GM23248 (cell line): ENCODE measurements at regions not wholly inside any gene's neighbourhood (a gene's known extent, or its start where the extent isn't known, plus 50 kb on each side); places are given as distances from the start of the nearest gene placed in this dataset.

ENCODE experiments used
- DNase-seq: peaks from one replicate; pipeline ENCODE4 v3.0.0-alpha.2; 2015
- H2AFZ ChIP-seq: fragments of 200-600 bp; sonication (generic); 2 replicates; pipeline ENCODE4 v1.6.1; 2016; ENCODE audit warnings: antibody characterized with exemption
- H3F3A ChIP-seq: fragments of 200-600 bp; sonication (generic); 2 replicates; pipeline ENCODE4 v1.6.1; 2016; ENCODE audit warnings: mild to moderate bottlenecking, antibody characterized with exemption, mixed run types; ENCODE audit not compliant: insufficient read depth
- H3K27ac ChIP-seq: fragments of 200-600 bp; sonication (generic); 2 replicates; pipeline ENCODE4 v1.5.1; 2016; ENCODE audit warnings: mild to moderate bottlenecking
- H3K27me3 ChIP-seq: fragments of 200-600 bp; sonication (generic); replicated peaks from 2 replicates; pipeline ENCODE4 v1.6.1; 2016; ENCODE audit warnings: mild to moderate bottlenecking; ENCODE audit not compliant: insufficient read depth
- H3K36me3 ChIP-seq: fragments of 200-600 bp; sonication (generic); 2 replicates; pipeline ENCODE4 v1.6.1; 2016; ENCODE audit warnings: low read depth, mild to moderate bottlenecking
- H3K4me1 ChIP-seq: fragments of 200-600 bp; sonication (generic); 2 replicates; pipeline ENCODE4 v1.6.1; 2016; ENCODE audit warnings: mild to moderate bottlenecking; ENCODE audit not compliant: insufficient read depth
- H3K4me2 ChIP-seq: fragments of 200-600 bp; sonication (generic); one replicate; pipeline ENCODE4 v1.6.1; 2016; ENCODE audit warnings: mild to moderate bottlenecking; ENCODE audit not compliant: unreplicated experiment
- H3K4me3 ChIP-seq: fragments of 200-600 bp; sonication (generic); 2 replicates; pipeline ENCODE4 v1.5.1; 2016; ENCODE audit warnings: mild to moderate bottlenecking
- H3K79me2 ChIP-seq: fragments of 200-600 bp; sonication (generic); 2 replicates; pipeline ENCODE4 v1.6.1; 2016; ENCODE audit warnings: mild to moderate bottlenecking; ENCODE audit not compliant: insufficient read depth
- H3K9ac ChIP-seq: fragments of 200-600 bp; sonication (generic); 2 replicates; pipeline ENCODE4 v1.6.1; 2016; ENCODE audit warnings: mild to moderate bottlenecking
- H3K9me2 ChIP-seq: fragments of 200-600 bp; sonication (generic); 2 replicates; pipeline ENCODE4 v1.6.1; 2016; ENCODE audit warnings: mixed run types, mild to moderate bottlenecking, moderate library complexity; ENCODE audit not compliant: insufficient read depth
- H3K9me3 ChIP-seq: fragments of 200-600 bp; sonication (generic); one replicate; pipeline ENCODE4 v1.6.1; 2017; ENCODE audit warnings: low read depth
- H4K20me1 ChIP-seq: fragments of 200-600 bp; sonication (generic); 2 replicates; pipeline ENCODE4 v1.6.0; 2016; ENCODE audit not compliant: insufficient read depth
- EZH2 ChIP-seq: fragments of 200-600 bp; sonication (generic); IDR thresholded peaks from 2 replicates; pipeline ENCODE4 v1.6.1; 2018; ENCODE audit warnings: antibody characterized with exemption, mild to moderate bottlenecking; ENCODE audit not compliant: insufficient read depth, poor library complexity, severe bottlenecking
- EZH2phosphoT487 ChIP-seq: fragments of 200-600 bp; sonication (generic); IDR thresholded peaks from 2 replicates; pipeline ENCODE4 v1.6.1; 2018; ENCODE audit warnings: antibody characterized with exemption, moderate library complexity, mild to moderate bottlenecking, low read depth; ENCODE audit not compliant: insufficient read depth
- WGBS, 2 experiments: methylation state at CpG; one replicate each; pipeline ENCODE4 v1.1.6; 2015 to 2017; ENCODE audit warnings: low lambda C conversion rate in 2 of 2, low coverage in 1 of 2; ENCODE audit errors: missing lambda C conversion rate in 2 of 2; 5-methylcytosine and 5-hydroxymethylcytosine counted together
- in situ Hi-C: fragments of 300-500 bp; cut with MboI; formaldehyde crosslinking; loops from 2 replicates; pipeline ENCODE4 v1.15.0; 2020

DNA sequence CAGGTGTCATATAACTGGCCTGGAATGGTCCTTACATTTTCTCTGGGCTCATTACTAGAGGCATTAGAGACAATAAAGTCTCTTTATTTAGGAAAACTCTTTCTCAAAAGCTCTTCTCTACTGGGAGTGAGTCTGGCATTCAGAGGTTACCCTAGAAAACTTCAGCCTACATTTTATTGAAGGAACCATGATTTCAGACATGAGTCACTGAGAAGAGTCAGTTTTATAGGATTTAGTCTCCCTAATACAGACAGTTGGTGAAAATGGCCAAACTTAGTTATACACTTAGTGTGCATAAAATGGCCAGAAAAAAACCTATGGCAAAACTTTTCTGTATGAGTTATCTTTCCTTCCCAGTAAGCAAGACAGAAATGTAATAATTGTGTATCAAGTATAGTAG, 689.4 kb downstream of the ZEB2 start:
- H3K36me3 ChIP-seq = no peaks in the 10 kb centered on the region
- TF ChIP-seq EZH2phosphoT487 (no peak), EZH2 (no peak)
- in situ Hi-C loops = no loop called here

DNA sequence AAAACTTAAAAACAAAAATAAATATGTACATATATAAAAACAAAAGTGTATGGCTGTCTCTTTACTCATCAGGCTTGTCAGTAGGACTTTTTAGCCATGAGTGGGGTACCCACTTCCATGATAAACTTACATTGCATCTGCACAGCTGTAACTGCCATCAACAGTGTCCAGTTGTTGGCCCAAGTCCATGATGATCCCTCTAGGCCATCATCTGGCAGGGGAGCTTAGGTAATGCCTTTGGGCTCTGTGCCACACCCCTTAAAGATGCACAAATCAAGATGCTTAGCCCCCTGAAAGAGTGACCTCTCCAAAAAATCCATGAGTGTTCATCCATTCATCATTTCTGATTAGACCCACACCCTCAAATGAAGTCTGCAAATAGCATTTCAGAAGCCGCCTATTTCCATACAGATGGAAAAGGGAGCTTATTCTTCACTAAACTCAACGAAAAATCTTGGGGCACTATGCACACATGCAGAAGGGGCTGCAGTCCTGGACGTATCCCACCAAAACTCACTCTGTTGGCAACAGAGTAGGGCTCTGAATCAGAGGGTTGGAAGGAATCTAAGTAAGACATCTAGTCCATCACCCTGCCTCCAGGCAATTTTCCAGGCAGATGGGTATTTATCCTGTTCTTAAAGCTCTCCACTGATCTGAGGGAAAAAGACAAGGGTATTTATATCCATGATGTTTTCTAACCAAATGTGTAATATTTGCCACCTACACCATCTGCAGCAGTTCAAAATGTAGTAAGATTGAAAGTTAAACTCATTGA, 691.0 kb downstream of the ZEB2 start:
- no peak for TF ChIP-seq EZH2
- no peak for TF ChIP-seq EZH2phosphoT487
- Histone ChIP-seq H3K9me2 (no peaks in the 10 kb centered on the region), H3K9me3 (no peaks in the 10 kb centered on the region)

More for the DNA sequence above, 689.4 kb downstream of the ZEB2 start:
- H3K4me2 ChIP-seq = no peak overlapping the region
- no peak overlapping the region for H3K27ac ChIP-seq
- H3K27me3 ChIP-seq = no peaks in the 10 kb centered on the region
- no peak overlapping the region for H3K9ac ChIP-seq
- no peaks in the 10 kb centered on the region for H3K4me1 ChIP-seq
- no peaks in the 10 kb centered on the region for H3K9me2 ChIP-seq
- no peak overlapping the region for H2AFZ ChIP-seq
- H3K79me2 ChIP-seq = no peaks in the 10 kb centered on the region
- H3K4me3 ChIP-seq = no peak overlapping the region
- H3K9me3 ChIP-seq = no peaks in the 10 kb centered on the region
- H3F3A ChIP-seq = no peaks in the 10 kb centered on the region
- peak; percentile 27 for DNase-seq
- H4K20me1 ChIP-seq = no peaks in the 10 kb centered on the region

DNA sequence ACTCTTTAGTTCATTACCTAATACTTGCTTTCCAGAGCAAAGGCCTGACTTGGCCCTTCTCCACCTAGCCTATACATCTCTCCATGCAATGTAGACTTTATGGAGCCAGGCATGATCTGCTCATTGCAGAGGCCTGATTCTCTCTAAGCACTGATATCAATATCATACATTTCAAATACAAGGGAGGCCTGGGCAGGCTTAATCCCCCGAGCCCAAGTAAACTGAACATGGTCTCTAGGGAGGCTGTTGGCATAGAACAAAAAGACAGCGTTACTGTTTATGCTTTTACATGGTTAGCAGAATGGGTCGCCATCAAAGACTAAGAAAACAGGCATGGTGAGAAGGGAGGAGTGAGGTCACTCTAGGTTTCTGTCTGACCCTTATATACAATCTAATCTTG, 695.1 kb downstream of the ZEB2 start:
- no peak for TF ChIP-seq EZH2
- TF ChIP-seq EZH2phosphoT487 = no peak
- H3K36me3 ChIP-seq = no peaks in the 10 kb centered on the region
- no peak overlapping the region for H3K27ac ChIP-seq
- DNase-seq = no peak
- no peaks in the 10 kb centered on the region for H4K20me1 ChIP-seq
- H3K4me2 ChIP-seq = no peak overlapping the region
- no peaks in the 10 kb centered on the region for H3K27me3 ChIP-seq
- 60 to 65% methylated on average over 3 of the region's 3 CpGs for WGBS, 2 experiments
- no peaks in the 10 kb centered on the region for H3K4me1 ChIP-seq
- no peaks in the 10 kb centered on the region for H3K79me2 ChIP-seq
- H3F3A ChIP-seq = no peaks in the 10 kb centered on the region
- H3K9me2 ChIP-seq = no peaks in the 10 kb centered on the region; the same call in 1 of the 2 replicates
- in situ Hi-C loops = no loop called here
- no peak overlapping the region for H3K9ac ChIP-seq
- no peak overlapping the region for H2AFZ ChIP-seq
- H3K9me3 ChIP-seq = no peaks in the 10 kb centered on the region
- no peak overlapping the region for H3K4me3 ChIP-seq

More for the DNA sequence above, 691.0 kb downstream of the ZEB2 start:
- Histone ChIP-seq H4K20me1 (no peaks in the 10 kb centered on the region), H3K27ac (no peak overlapping the region), H2AFZ (no peak overlapping the region), H3K27me3 (no peaks in the 10 kb centered on the region), H3K4me3 (no peak overlapping the region), H3K4me2 (no peak overlapping the region), H3K36me3 (no peaks in the 10 kb centered on the region), H3K79me2 (no peaks in the 10 kb centered on the region), H3K9ac (no peak overlapping the region), H3F3A (no peaks in the 10 kb centered on the region), H3K4me1 (no peaks in the 10 kb centered on the region)
- in situ Hi-C loops = no loop called here
- peak; percentile 5 for DNase-seq
- 60 to 61% methylated on average over 3 of the region's 3 CpGs for WGBS, 2 experiments

DNA sequence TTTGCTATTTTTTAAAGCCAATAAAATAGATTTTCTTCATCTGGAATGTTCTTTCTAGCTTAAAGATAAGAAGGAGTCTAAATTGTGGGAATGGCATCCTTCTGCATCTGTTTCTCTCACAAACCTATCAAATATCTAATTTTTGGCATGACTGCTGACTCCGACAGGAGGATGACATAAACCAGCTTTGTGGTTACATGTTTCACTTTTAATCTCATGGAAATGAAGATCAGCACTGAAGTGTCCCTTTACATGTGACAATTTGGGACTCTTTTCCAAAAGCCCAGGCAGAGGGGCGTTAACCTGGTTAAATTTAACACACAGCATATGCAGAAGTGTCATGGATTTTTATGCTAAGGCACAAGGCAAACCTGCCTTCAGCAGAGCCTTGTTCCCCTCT, 694.7 kb downstream of the ARHGAP15 start:
- no peak overlapping the region for H3K9ac ChIP-seq
- no peaks in the 10 kb centered on the region for H4K20me1 ChIP-seq
- TF ChIP-seq EZH2 (no peak), EZH2phosphoT487 (no peak)
- no peak overlapping the region for H2AFZ ChIP-seq
- H3F3A ChIP-seq = no peaks in the 10 kb centered on the region
- no peaks in the 10 kb centered on the region for H3K36me3 ChIP-seq
- no peaks in the 10 kb centered on the region; the same call in 1 of the 2 replicates for H3K9me2 ChIP-seq
- DNase-seq = no peak
- H3K79me2 ChIP-seq = no peaks in the 10 kb centered on the region
- WGBS, 2 experiments = 25 to 26% methylated on average over 2 of the region's 2 CpGs
- H3K27ac ChIP-seq = no peak overlapping the region
- no peaks in the 10 kb centered on the region for H3K9me3 ChIP-seq
- no peak overlapping the region for H3K4me2 ChIP-seq
- no peaks in the 10 kb centered on the region for H3K27me3 ChIP-seq
- 0 out of 2 replicates have a peak, but pooled peaks cover 3% of the 10 kb centered on the region for H3K4me1 ChIP-seq
- H3K4me3 ChIP-seq = no peak overlapping the region
- in situ Hi-C loops = no loop called here
